Spleen (tissue), 11 donors: ENCODE measurements at regions not wholly inside any gene's neighbourhood (a gene's known extent, or its start where the extent isn't known, plus 50 kb on each side); places are given as distances from the start of the nearest gene placed in this dataset.

Experiments used
- DNase-seq: peaks from one replicate; pipeline ENCODE4 v3.0.0-alpha.2; 2020
- H3K27ac ChIP-seq, 8 donors: fragments of 200-600 bp; sonication (generic) in 7 of 8; 1 replicate in 4 of 8; 2 replicates in 4 of 8; pipeline versions ENCODE4 v1.5.0 to v1.8.0; 2016 to 2021; ENCODE audit warnings: inconsistent platforms in 4 of 8, mild to moderate bottlenecking in 4 of 8, moderate library complexity in 1 of 8
- H3K27me3 ChIP-seq, 7 donors: fragments of 200-600 bp; sonication (generic) in 6 of 7; replicated peaks in 1 of 7; 1 replicate in 4 of 7; 2 replicates in 3 of 7; pipeline versions ENCODE4 v1.5.0 to v1.8.0; 2016 to 2021; ENCODE audit warnings: inconsistent platforms in 3 of 7, mild to moderate bottlenecking in 1 of 7
- H3K36me3 ChIP-seq, 6 donors: fragments of 200-600 bp; sonication (generic) in 5 of 6; 1 replicate in 4 of 6; 2 replicates in 2 of 6; pipeline versions ENCODE4 v1.5.0 to v1.8.0; 2016 to 2021; ENCODE audit warnings: inconsistent platforms in 2 of 6
- H3K4me1 ChIP-seq, 6 donors: fragments of 200-600 bp; sonication (generic) in 5 of 6; 1 replicate in 3 of 6; 2 replicates in 3 of 6; pipeline versions ENCODE4 v1.5.0 to v1.8.0; 2016 to 2021; ENCODE audit warnings: inconsistent platforms in 3 of 6
- H3K4me3 ChIP-seq, 8 donors: fragments of 200-600 bp; sonication (generic) in 7 of 8; 1 replicate in 4 of 8; 2 replicates in 4 of 8; pipeline versions ENCODE4 v1.5.0 to v1.8.0; 2016 to 2021; ENCODE audit warnings: inconsistent platforms in 4 of 8, mild to moderate bottlenecking in 4 of 8, moderate library complexity in 2 of 8
- H3K9me3 ChIP-seq, 8 donors: fragments of 200-600 bp; sonication (generic) in 7 of 8; 1 replicate in 4 of 8; 2 replicates in 4 of 8; pipeline versions ENCODE4 v1.5.0 to v1.8.0; 2016 to 2021; ENCODE audit warnings: inconsistent platforms in 4 of 8
- CTCF ChIP-seq, 11 experiments: fragments of 200-600 bp in 7 of 11; fragments of 450-650 bp in 4 of 11; sonication (generic) in 4 of 11; IDR thresholded peaks in 8 of 11; conservative IDR thresholded peaks in 3 of 11; 1 replicate in 7 of 11; 2 replicates in 4 of 11; pipeline versions ENCODE4 v1.4.0 to v1.8.0; 2016 to 2021; ENCODE audit warnings: antibody characterized with exemption in 11 of 11, inconsistent platforms in 4 of 11, mild to moderate bottlenecking in 1 of 11
- POLR2A ChIP-seq, 3 donors: fragments of 450-650 bp; IDR thresholded peaks; one replicate each; pipeline ENCODE4 v1.5.1; 2017; ENCODE audit warnings: antibody characterized with exemption in 3 of 3, mild to moderate bottlenecking in 1 of 3
- POLR2AphosphoS5 ChIP-seq, 3 donors: sonication (generic); formaldehyde crosslinking; IDR thresholded peaks; one replicate each; pipeline ENCODE4 v1.5.1; 2017; ENCODE audit warnings: antibody characterized with exemption in 3 of 3
- WGBS, 5 donors: extraction: QIAGEN DNeasy Blood & Tissue Kit in 3 of 5; methylation state at CpG; one replicate each; pipeline versions ENCODE4 v1.1.5 to v1.1.7; 2013 to 2018; 5-methylcytosine and 5-hydroxymethylcytosine counted together
- intact Hi-C: fragments of 100-400 bp; cut with DNase I; formaldehyde crosslinking; loops from one replicate; pipeline ENCODE4 v1.15.0; 2023; ENCODE audit warnings: low total_unique reads
- donor health status: healthy with polysubstance abuse.
- donor health status: DM: no; HTN: no; CAD: no; lungs with moderate emphysema.
- donor health status: DM: no; HTN: no; CAD: no.
- donor health status: Bipolar disorder and iron deficiency.
- donor health status: healthy.
- donor health status: DM: no; HTN: no; CAD: no.
- donor health status: DM: yes; HTN: yes; CAD: no.

DNA sequence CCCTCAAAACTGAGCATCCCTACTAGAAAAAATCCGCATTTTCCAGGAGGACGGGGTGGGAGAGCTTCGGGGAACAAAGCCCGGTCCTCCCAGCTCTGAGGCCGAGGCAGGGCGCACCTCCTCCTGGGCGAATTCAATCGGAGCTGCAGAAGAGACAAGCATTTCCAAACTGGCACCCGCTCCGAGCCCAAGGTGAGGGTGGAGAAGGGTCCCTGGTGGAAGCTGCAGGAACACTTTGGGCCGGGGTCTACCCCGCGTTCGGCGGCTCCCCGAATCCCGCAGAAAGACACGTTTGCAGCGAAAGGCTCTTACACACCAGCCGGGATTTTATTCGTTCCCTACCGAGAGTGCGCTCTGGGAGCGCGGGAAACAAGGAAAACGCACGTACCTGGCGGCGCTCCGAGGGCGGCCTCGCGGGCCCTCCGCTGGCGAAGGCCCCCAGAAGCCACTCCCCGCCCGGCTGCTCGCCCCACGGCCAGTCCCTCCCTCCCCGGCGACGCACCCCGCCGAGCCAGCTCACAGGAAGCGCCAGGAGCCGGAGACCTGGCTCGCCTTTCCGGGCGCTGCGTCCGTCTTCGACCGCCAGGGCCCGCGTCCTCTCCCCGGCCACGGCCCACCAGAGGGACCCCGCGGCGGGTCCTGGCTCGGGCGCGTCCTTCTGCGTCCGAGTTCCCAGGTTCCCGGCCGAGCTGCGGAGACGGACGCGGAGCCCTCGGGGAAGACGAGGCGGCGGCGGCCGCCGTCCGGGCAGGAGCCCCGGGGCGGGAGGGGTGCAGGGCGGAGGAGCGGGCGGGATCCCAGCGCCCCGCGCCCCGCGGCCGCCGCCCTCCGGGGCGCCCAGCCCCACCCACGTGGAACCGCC, 49.8 kb upstream of the BAHCC1 start:
- peak; percentile 93 for DNase-seq
- intact Hi-C loops, result no loop called here
- H3K27me3 ChIP-seq, result peaks cover 0 to 82% (median 51%) of the 10 kb centered on the region in 7 donors
- no peaks in the 10 kb centered on the region for H3K36me3 ChIP-seq
- H3K4me1 ChIP-seq, result peaks cover 18 to 92% (median 72%) of the 10 kb centered on the region in 6 donors
- peak in 2 of 3 donors; percentile 32 to 51 for TF ChIP-seq POLR2A (IDR thresholded peaks at IDR 0.05)
- peak; percentile 74 to 88 (median 86) for TF ChIP-seq POLR2AphosphoS5 (IDR thresholded peaks at IDR 0.05)
- TF ChIP-seq CTCF (IDR thresholded peaks at IDR 0.05 in 8 of 11, conservative IDR thresholded peaks at IDR 0.05 in 3 of 11), result peak in 8 of 11 experiments; percentile 20 to 56 (median 41)
- 1 to 2% (median 1%) methylated on average over 45 to 95 of the region's 95 CpGs for WGBS, 5 donors
- H3K9me3 ChIP-seq, result no peaks in the 10 kb centered on the region
- peak overlapping the region; percentile 59 to 83 (median 63) for H3K4me3 ChIP-seq
- peak overlapping the region; percentile 84 to 94 (median 90) for H3K27ac ChIP-seq
